ENCODE measurements at regions not wholly inside any gene's neighbourhood (a gene's known extent, or its start where the extent isn't known, plus 50 kb on each side); places are given as distances from the start of the nearest gene placed in this dataset.

DNA sequence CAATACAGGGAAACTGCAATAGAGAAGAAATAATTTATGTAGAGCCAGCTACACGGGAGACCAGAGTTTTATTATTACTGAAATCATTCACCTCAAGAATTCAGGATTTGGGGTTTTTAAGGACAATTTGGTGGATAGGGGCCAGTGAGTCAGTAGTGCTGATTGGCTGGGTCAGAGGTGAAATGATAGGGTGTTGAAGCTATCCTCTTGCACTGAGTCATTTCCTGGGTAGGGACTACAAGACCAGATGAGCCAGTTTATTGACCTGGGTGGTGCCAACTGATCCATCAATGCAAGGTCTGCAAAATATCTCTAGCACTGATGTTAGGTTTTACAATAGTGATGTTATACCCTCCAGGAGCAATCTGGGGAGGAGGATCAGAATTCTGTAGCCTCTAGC, 486.3 kb downstream of the LRIG3 start:
- TF ChIP-seq, protein P1, sequence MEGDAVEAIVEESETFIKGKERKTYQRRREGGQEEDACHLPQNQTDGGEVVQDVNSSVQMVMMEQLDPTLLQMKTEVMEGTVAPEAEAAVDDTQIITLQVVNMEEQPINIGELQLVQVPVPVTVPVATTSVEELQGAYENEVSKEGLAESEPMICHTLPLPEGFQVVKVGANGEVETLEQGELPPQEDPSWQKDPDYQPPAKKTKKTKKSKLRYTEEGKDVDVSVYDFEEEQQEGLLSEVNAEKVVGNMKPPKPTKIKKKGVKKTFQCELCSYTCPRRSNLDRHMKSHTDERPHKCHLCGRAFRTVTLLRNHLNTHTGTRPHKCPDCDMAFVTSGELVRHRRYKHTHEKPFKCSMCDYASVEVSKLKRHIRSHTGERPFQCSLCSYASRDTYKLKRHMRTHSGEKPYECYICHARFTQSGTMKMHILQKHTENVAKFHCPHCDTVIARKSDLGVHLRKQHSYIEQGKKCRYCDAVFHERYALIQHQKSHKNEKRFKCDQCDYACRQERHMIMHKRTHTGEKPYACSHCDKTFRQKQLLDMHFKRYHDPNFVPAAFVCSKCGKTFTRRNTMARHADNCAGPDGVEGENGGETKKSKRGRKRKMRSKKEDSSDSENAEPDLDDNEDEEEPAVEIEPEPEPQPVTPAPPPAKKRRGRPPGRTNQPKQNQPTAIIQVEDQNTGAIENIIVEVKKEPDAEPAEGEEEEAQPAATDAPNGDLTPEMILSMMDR (IDR thresholded peaks at IDR 0.05), result no peak
- no peak for TF ChIP-seq EZH2 (IDR thresholded peaks at IDR 0.05; ENCODE audit: borderline replicate concordance, insufficient read depth, low read depth, low read length, poor library complexity, severe bottlenecking)

Data from B cell (primary cell).